ENCODE measurements at regions not wholly inside any gene's neighbourhood (a gene's known extent, or its start where the extent isn't known, plus 50 kb on each side); places are given as distances from the start of the nearest gene placed in this dataset.

DNA sequence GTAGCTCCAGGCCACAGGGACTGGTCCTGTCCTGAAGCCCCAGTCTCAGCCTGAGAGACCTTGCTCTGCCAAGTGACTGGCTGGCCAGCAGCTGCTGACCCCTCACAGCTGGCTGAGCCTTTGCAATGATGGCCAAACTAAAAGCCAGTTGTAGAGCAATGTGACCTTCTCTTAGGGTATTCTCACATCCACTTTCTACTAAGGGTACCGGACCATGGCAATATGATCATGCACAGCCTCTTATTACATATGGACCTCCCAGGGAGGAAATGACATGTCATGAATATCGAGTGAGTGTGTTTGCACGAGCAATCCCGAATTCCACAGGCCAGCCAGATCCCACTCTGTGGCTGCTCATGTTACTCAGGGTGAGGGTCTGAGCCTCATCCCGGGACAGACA lies 213.9 kb downstream of the VAPA start:
- H3K9me3 ChIP-seq: no peaks in the 10 kb centered on the region
- no peaks in the 10 kb centered on the region for H3K36me3 ChIP-seq
- TF ChIP-seq, protein P1, sequence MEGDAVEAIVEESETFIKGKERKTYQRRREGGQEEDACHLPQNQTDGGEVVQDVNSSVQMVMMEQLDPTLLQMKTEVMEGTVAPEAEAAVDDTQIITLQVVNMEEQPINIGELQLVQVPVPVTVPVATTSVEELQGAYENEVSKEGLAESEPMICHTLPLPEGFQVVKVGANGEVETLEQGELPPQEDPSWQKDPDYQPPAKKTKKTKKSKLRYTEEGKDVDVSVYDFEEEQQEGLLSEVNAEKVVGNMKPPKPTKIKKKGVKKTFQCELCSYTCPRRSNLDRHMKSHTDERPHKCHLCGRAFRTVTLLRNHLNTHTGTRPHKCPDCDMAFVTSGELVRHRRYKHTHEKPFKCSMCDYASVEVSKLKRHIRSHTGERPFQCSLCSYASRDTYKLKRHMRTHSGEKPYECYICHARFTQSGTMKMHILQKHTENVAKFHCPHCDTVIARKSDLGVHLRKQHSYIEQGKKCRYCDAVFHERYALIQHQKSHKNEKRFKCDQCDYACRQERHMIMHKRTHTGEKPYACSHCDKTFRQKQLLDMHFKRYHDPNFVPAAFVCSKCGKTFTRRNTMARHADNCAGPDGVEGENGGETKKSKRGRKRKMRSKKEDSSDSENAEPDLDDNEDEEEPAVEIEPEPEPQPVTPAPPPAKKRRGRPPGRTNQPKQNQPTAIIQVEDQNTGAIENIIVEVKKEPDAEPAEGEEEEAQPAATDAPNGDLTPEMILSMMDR (IDR thresholded peaks at IDR 0.05): no peak
- intact Hi-C loops (cut with DNase I): no loop called here
- no peak overlapping the region for H3K27ac ChIP-seq
- DNase-seq (ENCODE audit: low spot score in 2 of 2): no peak
- no peak overlapping the region for H3K4me3 ChIP-seq
- peaks cover 6 to 18% of the 10 kb centered on the region in 2 donors for H3K4me1 ChIP-seq
- H3K27me3 ChIP-seq: no peaks in the 10 kb centered on the region

GRCh38 chr18:10128921-10129501 lies 215.2 kb downstream of the VAPA start:
- intact Hi-C loops (cut with DNase I): no loop called here
- H3K4me1 ChIP-seq: peaks cover 6 to 18% of the 10 kb centered on the region in 2 donors
- H3K27ac ChIP-seq: no peak overlapping the region
- no peak overlapping the region for H3K4me3 ChIP-seq
- H3K27me3 ChIP-seq: no peaks in the 10 kb centered on the region
- no peaks in the 10 kb centered on the region for H3K36me3 ChIP-seq
- no peaks in the 10 kb centered on the region for H3K9me3 ChIP-seq
- TF ChIP-seq, protein P1 (IDR thresholded peaks at IDR 0.05): no peak
- no peak for DNase-seq (ENCODE audit: low spot score in 2 of 2)

- no peaks in the 10 kb centered on the region for H3K36me3 ChIP-seq
- no peak overlapping the region for H3K27ac ChIP-seq
- no peaks in the 10 kb centered on the region for H3K9me3 ChIP-seq
- intact Hi-C loops (cut with DNase I): loop anchor here (5.0 kb wide), 1 partner anchor 78 kb away; no protein-coding TSS in a partner anchor
- DNase-seq (ENCODE audit: low spot score in 2 of 2): no peak
- no peaks in the 10 kb centered on the region for H3K27me3 ChIP-seq
- peaks cover 6 to 9% of the 10 kb centered on the region in 2 donors for H3K4me1 ChIP-seq
- TF ChIP-seq, protein P1 (IDR thresholded peaks at IDR 0.05): no peak
- no peak overlapping the region for H3K4me3 ChIP-seq
These were observed 216.8 kb downstream of the VAPA start for GRCh38 chr18:10130606-10131005.

- no peaks in the 10 kb centered on the region for H3K9me3 ChIP-seq
- peak overlapping the region in 1 of 2 donors; percentile 58 for H3K4me3 ChIP-seq
- TF ChIP-seq, protein P1 (IDR thresholded peaks at IDR 0.05): no peak
- no peaks in the 10 kb centered on the region for H3K36me3 ChIP-seq
- H3K27me3 ChIP-seq: no peaks in the 10 kb centered on the region
- intact Hi-C loops (cut with DNase I): loop anchor here (5.0 kb wide), 1 partner anchor 79 kb away; no protein-coding TSS in a partner anchor
- H3K4me1 ChIP-seq: peaks cover 6 to 9% of the 10 kb centered on the region in 2 donors
- H3K27ac ChIP-seq: no peak overlapping the region
- DNase-seq (ENCODE audit: low spot score in 2 of 2): no peak
These were observed 217.3 kb downstream of the VAPA start for GRCh38 chr18:10131081-10131459.

GRCh38 chr18:10131460-10132395 lies 217.9 kb downstream of the VAPA start:
- no peaks in the 10 kb centered on the region for H3K27me3 ChIP-seq
- H3K4me3 ChIP-seq: peak overlapping the region; percentile 58 to 63
- intact Hi-C loops (cut with DNase I): loop anchor here (5.0 kb wide), 1 partner anchor 79 kb away; no protein-coding TSS in a partner anchor
- no peak for DNase-seq (ENCODE audit: low spot score in 2 of 2)
- H3K4me1 ChIP-seq: peaks cover 6 to 9% of the 10 kb centered on the region in 2 donors
- TF ChIP-seq, protein P1 (IDR thresholded peaks at IDR 0.05): no peak
- no peaks in the 10 kb centered on the region for H3K36me3 ChIP-seq
- H3K27ac ChIP-seq: no peak overlapping the region
- no peaks in the 10 kb centered on the region for H3K9me3 ChIP-seq
